AG09319 (cell line): ENCODE measurements at regions not wholly inside any gene's neighbourhood (a gene's known extent, or its start where the extent isn't known, plus 50 kb on each side); places are given as distances from the start of the nearest gene placed in this dataset.

Experiments
- DNase-seq: peaks from one replicate; pipeline ENCODE4 v3.0.0-alpha.2; 2010; ENCODE audit warnings: low read depth; ENCODE audit errors: extremely low read depth
- TF ChIP-seq, protein P1 (sequence below): IDR thresholded peaks from 2 replicates; pipeline ENCODE4 v1.5.1; 2011; ENCODE audit warnings: low read depth, mild to moderate bottlenecking, inconsistent platforms, low read length, moderate library complexity

DNA sequence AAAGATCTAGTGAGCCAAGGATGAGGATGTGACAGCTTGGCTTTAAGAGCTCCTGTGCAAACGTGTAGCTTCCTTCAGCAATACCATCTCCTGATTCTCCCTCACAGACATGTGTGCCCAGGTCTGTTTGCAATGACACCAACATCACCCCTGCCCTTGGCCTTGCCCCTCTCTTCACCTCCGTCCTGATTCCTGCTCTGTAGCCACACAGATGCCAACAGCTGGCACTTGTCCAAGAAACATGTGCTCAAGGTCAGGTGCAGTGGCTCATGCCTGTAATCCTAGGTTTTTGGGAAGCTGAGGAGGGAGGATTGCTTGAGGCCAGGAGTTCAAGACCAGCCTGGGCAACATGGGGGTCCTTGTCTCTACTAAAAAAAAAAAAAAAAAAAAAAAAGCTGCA is 103.8 kb upstream of the CRHR1 start:
- TF ChIP-seq, protein P1, sequence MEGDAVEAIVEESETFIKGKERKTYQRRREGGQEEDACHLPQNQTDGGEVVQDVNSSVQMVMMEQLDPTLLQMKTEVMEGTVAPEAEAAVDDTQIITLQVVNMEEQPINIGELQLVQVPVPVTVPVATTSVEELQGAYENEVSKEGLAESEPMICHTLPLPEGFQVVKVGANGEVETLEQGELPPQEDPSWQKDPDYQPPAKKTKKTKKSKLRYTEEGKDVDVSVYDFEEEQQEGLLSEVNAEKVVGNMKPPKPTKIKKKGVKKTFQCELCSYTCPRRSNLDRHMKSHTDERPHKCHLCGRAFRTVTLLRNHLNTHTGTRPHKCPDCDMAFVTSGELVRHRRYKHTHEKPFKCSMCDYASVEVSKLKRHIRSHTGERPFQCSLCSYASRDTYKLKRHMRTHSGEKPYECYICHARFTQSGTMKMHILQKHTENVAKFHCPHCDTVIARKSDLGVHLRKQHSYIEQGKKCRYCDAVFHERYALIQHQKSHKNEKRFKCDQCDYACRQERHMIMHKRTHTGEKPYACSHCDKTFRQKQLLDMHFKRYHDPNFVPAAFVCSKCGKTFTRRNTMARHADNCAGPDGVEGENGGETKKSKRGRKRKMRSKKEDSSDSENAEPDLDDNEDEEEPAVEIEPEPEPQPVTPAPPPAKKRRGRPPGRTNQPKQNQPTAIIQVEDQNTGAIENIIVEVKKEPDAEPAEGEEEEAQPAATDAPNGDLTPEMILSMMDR: no peak
- DNase-seq: no peak

DNA sequence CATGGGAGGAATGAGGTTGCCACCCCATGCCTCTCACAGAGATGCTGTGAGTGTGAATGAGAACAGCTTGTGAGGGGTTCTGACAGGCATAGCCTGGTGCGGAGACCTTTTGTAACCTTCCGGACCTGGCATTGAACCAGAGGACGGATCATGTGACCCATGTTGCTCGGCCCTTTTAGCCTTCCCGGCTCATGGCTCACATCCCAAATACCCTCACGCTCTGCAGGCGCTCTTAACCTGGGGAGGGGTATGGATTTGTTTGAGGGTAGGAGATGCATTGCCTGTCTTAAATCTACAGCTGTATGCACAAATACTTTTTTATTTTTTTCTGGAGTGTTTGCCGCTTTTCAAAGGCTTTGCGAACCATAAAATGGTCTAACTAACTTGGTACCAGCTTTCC is 102.4 kb upstream of the CRHR1 start:
- TF ChIP-seq, protein P1: no peak
- no peak for DNase-seq

DNA sequence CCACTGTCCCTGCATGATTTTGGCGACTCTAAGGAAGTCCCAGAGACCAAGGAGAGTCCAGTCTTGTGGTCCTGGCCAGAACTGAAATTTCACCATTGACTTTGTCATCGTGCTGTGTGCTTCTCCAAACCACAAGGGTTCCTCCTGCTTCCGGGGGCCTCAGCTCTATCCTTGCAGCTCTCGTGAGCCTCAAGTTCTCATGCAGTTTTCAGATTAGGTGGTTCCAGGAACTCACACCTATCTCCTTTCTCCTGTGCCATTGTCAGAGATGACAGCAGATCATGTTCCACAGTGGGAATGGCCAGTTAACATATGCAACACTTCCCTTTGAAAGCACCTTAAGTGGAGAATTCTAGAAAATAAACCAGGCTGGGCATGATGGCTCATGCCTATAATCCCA is 97.9 kb upstream of the CRHR1 start:
- no peak for DNase-seq
- TF ChIP-seq, protein P1: no peak

DNA sequence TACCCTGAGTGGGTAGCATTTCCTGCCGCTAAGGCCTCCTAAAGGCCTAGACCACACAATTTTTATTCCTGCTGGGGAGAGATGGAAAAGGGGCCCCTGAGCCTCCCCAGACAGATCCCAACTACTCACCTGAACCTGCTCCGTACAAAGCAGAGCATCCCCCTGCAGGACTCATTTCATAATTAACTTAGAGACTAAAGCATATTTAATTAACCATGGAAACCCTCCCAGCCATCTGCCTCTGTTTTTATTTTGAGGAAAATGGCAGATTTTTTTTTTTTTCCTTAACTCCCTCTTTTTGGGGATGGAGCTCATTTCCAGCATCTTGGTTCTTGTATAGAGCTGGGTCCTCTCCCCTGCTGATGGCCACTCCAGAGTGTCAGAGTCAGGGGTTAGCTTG is 96.5 kb upstream of the CRHR1 start:
- DNase-seq: no peak

DNA sequence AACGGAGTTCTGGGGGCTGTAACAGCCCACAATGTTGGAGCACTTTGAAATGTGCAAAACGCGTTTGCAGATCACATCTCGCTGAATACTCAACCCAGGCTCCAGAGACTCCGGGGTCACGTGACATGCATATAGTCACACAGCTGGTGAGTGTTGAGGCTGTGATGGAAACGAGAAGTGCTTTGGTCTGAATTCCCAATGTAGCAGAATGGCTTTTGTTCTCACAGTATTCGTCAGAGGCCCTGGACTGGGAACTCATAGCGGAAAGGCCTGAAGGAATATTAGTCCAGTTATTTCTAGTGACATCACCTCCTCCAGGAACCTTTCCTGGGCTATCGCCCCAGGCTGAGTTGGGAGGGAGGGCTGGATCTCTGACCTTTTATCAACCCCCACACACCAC is 95.8 kb upstream of the CRHR1 start:
- no peak for DNase-seq
- TF ChIP-seq, protein P1: no peak

More for the DNA sequence above, 96.5 kb upstream of the CRHR1 start:
- TF ChIP-seq, protein P1: no peak

DNA sequence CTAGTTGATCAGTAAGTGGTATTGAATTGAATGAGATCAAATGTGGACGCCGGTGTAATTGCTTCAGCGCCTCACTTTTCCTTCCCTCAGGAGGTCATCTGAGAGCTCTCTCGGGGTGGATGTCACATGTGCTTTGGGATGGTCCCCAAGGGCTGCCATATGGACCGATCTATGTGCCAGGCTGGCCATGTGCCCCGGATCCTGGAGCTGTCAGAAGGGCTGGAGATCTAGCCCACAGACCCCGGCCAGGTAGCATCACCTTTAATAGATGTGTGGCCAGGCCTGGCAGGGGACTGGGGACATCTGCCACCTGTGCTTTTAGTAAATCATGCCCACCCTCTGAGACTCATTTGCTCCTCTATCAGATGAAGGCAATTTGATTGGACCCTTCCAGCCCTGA is 95.3 kb upstream of the CRHR1 start:
- TF ChIP-seq, protein P1: no peak

DNA sequence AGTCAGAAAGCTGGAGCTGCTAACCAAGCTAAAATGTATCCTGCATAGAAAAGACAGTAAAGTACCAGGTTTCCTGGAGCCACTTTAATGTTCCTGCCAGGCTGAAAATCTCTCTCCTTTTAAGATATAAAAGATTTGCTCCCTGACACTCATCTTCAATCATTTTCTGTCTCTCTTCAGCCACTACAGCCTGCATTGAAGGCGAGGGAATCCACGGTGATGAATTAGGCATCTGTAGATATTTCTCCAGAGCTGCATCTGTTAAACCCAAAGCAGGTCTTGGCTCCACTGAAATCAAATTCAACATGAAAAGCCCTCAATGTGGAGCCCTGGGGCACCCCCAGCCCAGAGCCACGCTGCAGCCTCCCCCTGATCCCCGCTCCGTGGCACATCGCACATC is 94.7 kb upstream of the CRHR1 start:
- DNase-seq: no peak
- TF ChIP-seq, protein P1: no peak

More for the DNA sequence above, 95.3 kb upstream of the CRHR1 start:
- DNase-seq: no peak
